Tibial artery (tissue), 4 donors: ENCODE measurements at regions not wholly inside any gene's neighbourhood (a gene's known extent, or its start where the extent isn't known, plus 50 kb on each side); places are given as distances from the start of the nearest gene placed in this dataset.

Experiments used
- DNase-seq, 2 donors: peaks; one replicate each; pipeline ENCODE4 v3.0.0-alpha.2; 2019
- H3K27ac ChIP-seq, 2 donors: fragments of 200-600 bp; sonication (generic) in 1 of 2; 1 replicate in 1 of 2; 2 replicates in 1 of 2; pipeline ENCODE4 v1.5.1; 2018 to 2019; ENCODE audit warnings: mild to moderate bottlenecking in 1 of 2
- H3K27me3 ChIP-seq, 2 donors: fragments of 200-600 bp; sonication (generic) in 1 of 2; one replicate each; pipeline versions ENCODE4 v1.5.1 to v1.6.0; 2016 to 2019
- H3K36me3 ChIP-seq, 3 donors: fragments of 200-600 bp; sonication (generic) in 2 of 3; one replicate each; pipeline ENCODE4 v1.5.1; 2016 to 2019; ENCODE audit warnings: mild to moderate bottlenecking in 2 of 3
- H3K4me1 ChIP-seq, 4 donors: fragments of 200-600 bp; sonication (generic) in 2 of 4; 1 replicate in 3 of 4; 2 replicates in 1 of 4; pipeline ENCODE4 v1.5.1; 2016 to 2019
- H3K4me3 ChIP-seq, 2 donors: fragments of 200-600 bp; sonication (generic) in 1 of 2; 1 replicate in 1 of 2; 2 replicates in 1 of 2; pipeline ENCODE4 v1.5.1; 2018 to 2019; ENCODE audit warnings: mild to moderate bottlenecking in 2 of 2
- H3K9me3 ChIP-seq, 3 donors: fragments of 200-600 bp; sonication (generic) in 1 of 3; one replicate each; pipeline ENCODE4 v1.5.1; 2016 to 2019
- CTCF ChIP-seq, 2 experiments: fragments of 200-600 bp in 1 of 2; fragments of 450-650 bp in 1 of 2; IDR thresholded peaks; one replicate each; pipeline ENCODE4 v1.5.1; 2017 to 2019; ENCODE audit warnings: antibody characterized with exemption in 2 of 2, mild to moderate bottlenecking in 1 of 2, moderate library complexity in 1 of 2
- intact Hi-C: fragments of 100-400 bp; cut with DNase I; formaldehyde crosslinking; loops from one replicate; pipeline ENCODE4 v1.15.0; 2023; ENCODE audit warnings: low total_unique reads

- H3K4me1 ChIP-seq, result no peaks in the 10 kb centered on the region
- TF ChIP-seq CTCF (IDR thresholded peaks at IDR 0.05), result no peak
- intact Hi-C loops, result no loop called here
- no peaks in the 10 kb centered on the region for H3K36me3 ChIP-seq
- no peak for DNase-seq
- no peak overlapping the region for H3K4me3 ChIP-seq
- H3K27ac ChIP-seq, result no peak overlapping the region
- no peaks in the 10 kb centered on the region for H3K27me3 ChIP-seq
- no peaks in the 10 kb centered on the region for H3K9me3 ChIP-seq
Observed at GRCh38 chr18:24663026-24663425, 202.6 kb downstream of the HRH4 start.

DNA sequence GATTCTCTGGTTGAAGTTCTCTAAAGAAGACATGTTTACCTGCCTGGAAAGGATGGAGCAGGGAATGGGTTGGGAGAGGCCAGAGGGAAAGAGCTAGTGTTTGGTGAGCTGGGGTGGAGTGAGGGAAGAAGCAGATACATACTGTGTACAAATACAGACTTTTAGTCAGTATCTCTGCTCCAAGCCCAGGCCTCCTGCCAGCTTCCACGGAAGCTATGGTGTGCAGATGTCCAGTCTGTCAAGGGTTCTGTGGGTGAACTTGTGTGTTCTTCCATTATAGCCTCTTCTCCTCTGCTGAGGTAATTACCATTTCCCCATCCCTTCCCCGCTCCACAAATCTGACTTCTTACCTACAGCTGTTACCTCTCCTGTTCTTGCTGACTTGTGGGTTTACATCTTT lies 208.6 kb downstream of the HRH4 start:
- no peaks in the 10 kb centered on the region for H3K27me3 ChIP-seq
- no peaks in the 10 kb centered on the region for H3K4me1 ChIP-seq
- no peak for TF ChIP-seq CTCF (IDR thresholded peaks at IDR 0.05)
- no peaks in the 10 kb centered on the region for H3K9me3 ChIP-seq
- intact Hi-C loops, result no loop called here
- H3K36me3 ChIP-seq, result no peaks in the 10 kb centered on the region
- DNase-seq, result no peak
- no peak overlapping the region for H3K27ac ChIP-seq
- H3K4me3 ChIP-seq, result no peak overlapping the region

DNA sequence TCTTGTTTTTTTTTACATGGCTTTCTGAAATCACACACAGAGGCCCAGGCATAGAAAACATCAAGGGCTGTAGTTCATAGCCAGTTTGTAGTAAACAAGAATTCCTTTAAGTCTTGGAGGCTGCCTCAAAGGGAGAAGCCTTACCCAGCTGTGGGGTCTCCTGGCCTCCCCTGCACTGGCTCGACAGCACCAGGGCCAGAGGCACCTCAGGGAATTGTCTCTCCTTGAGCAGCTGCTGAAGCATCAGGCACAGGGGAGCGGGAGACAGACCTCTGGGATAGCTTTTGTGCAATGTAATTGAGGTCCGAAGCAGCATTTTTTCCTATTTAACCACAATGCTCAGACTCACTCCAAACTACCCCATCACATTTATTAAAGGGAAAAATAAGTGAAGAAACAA lies 209.1 kb downstream of the HRH4 start:
- no peaks in the 10 kb centered on the region for H3K36me3 ChIP-seq
- intact Hi-C loops, result no loop called here
- H3K4me1 ChIP-seq, result no peaks in the 10 kb centered on the region
- TF ChIP-seq CTCF (IDR thresholded peaks at IDR 0.05), result no peak
- no peak for DNase-seq
- H3K27ac ChIP-seq, result no peak overlapping the region
- no peaks in the 10 kb centered on the region for H3K9me3 ChIP-seq
- H3K27me3 ChIP-seq, result no peaks in the 10 kb centered on the region
- no peak overlapping the region for H3K4me3 ChIP-seq

DNA sequence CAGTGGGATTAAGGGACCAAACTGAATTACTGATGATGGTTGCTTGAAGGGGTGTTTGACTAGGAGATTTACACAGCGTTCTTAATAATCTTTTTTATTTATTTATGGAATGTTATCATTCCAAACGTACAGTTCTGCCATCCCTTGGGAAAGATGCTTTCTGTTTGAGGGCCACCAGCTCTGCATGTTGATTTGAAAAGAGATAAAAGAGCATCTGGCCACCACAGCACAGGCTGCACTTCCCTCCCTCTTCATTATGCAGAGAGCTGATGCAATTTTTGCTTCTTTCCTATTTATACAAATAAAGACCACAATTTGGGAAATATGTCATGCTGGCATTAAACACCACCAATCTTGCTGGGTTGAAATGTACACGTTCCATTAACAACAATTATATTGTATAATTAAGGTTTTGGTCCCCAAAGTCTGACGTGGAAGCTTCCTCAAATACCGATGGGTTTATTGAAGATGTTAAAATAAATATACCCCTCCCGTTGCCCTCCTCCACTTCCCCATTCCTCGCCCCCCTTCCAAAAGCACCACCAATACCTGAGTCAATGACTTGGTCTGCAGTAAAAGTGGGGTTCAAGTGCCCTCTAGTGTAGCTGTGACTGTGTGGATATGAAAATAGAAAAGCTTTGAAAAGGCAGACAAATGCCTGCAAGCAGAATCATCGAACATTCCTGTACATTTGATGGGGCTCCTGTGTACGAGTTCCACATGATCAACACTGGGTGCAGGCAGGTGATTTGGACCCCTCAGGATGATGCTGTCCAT lies 211.9 kb downstream of the HRH4 start:
- no peak for DNase-seq
- H3K27me3 ChIP-seq, result no peaks in the 10 kb centered on the region
- no peak overlapping the region for H3K27ac ChIP-seq
- H3K36me3 ChIP-seq, result no peaks in the 10 kb centered on the region
- intact Hi-C loops, result no loop called here
- no peak overlapping the region for H3K4me3 ChIP-seq
- no peaks in the 10 kb centered on the region for H3K9me3 ChIP-seq
- no peaks in the 10 kb centered on the region for H3K4me1 ChIP-seq
- TF ChIP-seq CTCF (IDR thresholded peaks at IDR 0.05), result no peak

DNA sequence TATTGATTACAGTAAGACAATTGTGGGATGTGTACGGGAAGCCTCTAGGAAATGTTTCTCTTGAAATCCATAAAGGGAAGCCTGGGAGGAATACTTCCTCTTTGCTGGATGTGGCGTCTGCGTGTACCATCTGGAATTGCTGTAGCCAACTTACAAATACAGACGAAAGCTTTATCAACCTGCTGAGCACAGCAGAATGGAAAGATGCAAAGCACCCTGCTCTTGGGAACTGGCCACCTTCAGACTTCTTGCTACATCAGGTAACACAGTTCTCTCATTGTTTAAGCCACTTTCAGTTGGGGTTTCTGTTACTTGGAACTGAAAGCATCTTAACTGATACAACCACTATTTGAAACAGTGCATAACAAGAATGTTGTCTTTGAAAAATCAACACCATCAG lies 213.8 kb downstream of the HRH4 start:
- no peak overlapping the region for H3K27ac ChIP-seq
- H3K9me3 ChIP-seq, result no peaks in the 10 kb centered on the region
- intact Hi-C loops, result no loop called here
- H3K27me3 ChIP-seq, result no peaks in the 10 kb centered on the region
- no peaks in the 10 kb centered on the region for H3K4me1 ChIP-seq
- no peak for TF ChIP-seq CTCF (IDR thresholded peaks at IDR 0.05)
- no peak overlapping the region for H3K4me3 ChIP-seq
- DNase-seq, result no peak
- no peaks in the 10 kb centered on the region for H3K36me3 ChIP-seq

DNA sequence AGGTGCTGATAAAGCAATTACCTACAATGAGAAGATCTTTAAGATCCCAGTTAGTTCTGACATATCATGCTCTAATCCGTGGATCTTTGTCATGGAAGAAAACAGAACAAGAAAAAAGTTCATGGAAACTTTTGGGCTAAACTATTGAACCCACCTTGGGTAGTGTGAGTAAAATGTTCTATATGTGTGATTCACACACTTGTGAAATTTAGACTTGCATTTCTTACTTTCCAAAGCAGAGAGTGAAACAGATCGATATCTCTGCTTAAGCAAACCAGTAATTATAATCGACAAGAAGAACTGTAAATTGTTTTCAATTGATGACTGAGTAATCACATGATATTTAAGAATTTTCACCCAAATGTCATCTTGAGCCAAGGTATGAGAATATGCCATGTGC lies 214.2 kb downstream of the HRH4 start:
- H3K4me1 ChIP-seq, result no peaks in the 10 kb centered on the region
- TF ChIP-seq CTCF (IDR thresholded peaks at IDR 0.05), result no peak
- H3K4me3 ChIP-seq, result no peak overlapping the region
- no peaks in the 10 kb centered on the region for H3K9me3 ChIP-seq
- no peaks in the 10 kb centered on the region for H3K27me3 ChIP-seq
- intact Hi-C loops, result no loop called here
- DNase-seq, result no peak
- no peak overlapping the region for H3K27ac ChIP-seq
- no peaks in the 10 kb centered on the region for H3K36me3 ChIP-seq
